Neural cell (in vitro differentiated cells): ENCODE measurements at regions not wholly inside any gene's neighbourhood (a gene's known extent, or its start where the extent isn't known, plus 50 kb on each side); places are given as distances from the start of the nearest gene placed in this dataset.

Experiments used
- H2AFZ ChIP-seq: fragments of 200-600, 300-800 bp; sonication (generic), shearing (Covaris generic); 2 replicates; pipeline ENCODE4 v1.6.0; 2014; ENCODE audit warnings: low read depth, mild to moderate bottlenecking, antibody characterized with exemption, low read length, moderate library complexity
- H3F3A ChIP-seq: fragments of 200-600 bp; shearing (Covaris generic); 2 replicates; pipeline ENCODE4 v1.6.1; 2016; ENCODE audit warnings: mild to moderate bottlenecking, moderate library complexity, mixed read lengths, antibody characterized with exemption, low read length; ENCODE audit not compliant: insufficient read depth, poor library complexity, severe bottlenecking
- H3K27ac ChIP-seq: fragments of 200-600, 300-800 bp; sonication (generic), shearing (Covaris generic); 2 replicates; pipeline ENCODE4 v1.5.1; 2014; ENCODE audit warnings: mild to moderate bottlenecking, low read length, moderate library complexity
- H3K27me3 ChIP-seq: fragments of 300-800, 200-600 bp; sonication (generic), shearing (Covaris generic); 2 replicates; pipeline ENCODE4 v1.6.0; 2014; ENCODE audit warnings: mild to moderate bottlenecking, low read depth, low read length, moderate library complexity; ENCODE audit not compliant: insufficient read depth
- H3K36me3 ChIP-seq: fragments of 300-800, 200-600 bp; sonication (generic), shearing (Covaris generic); 2 replicates; pipeline ENCODE4 v1.5.1; 2014; ENCODE audit warnings: mild to moderate bottlenecking, antibody characterized with exemption, low read length, moderate library complexity; ENCODE audit not compliant: insufficient read depth
- H3K4me2 ChIP-seq: fragments of 300-800, 200-600 bp; sonication (generic), shearing (Covaris generic); 2 replicates; pipeline ENCODE4 v1.6.0; 2014; ENCODE audit warnings: mild to moderate bottlenecking, low read length
- H3K4me3 ChIP-seq: fragments of 300-800, 200-600 bp; sonication (generic), shearing (Covaris generic); 2 replicates; pipeline ENCODE4 v1.5.1; 2014; ENCODE audit warnings: mild to moderate bottlenecking, low read length, moderate library complexity
- H3K79me2 ChIP-seq: fragments of 200-600 bp; shearing (Covaris generic); replicated peaks from 2 replicates; pipeline ENCODE4 v1.6.0; 2014; ENCODE audit warnings: mild to moderate bottlenecking, low read length, moderate library complexity; ENCODE audit not compliant: insufficient read depth
- H3K9ac ChIP-seq: fragments of 300-800, 200-600 bp; sonication (generic), shearing (Covaris generic); 2 replicates; pipeline ENCODE4 v1.6.1; 2016; ENCODE audit warnings: mild to moderate bottlenecking, low read length, mixed read lengths
- H3K9me2 ChIP-seq: fragments of 200-600 bp; shearing (Covaris generic); 2 replicates; pipeline ENCODE4 v1.6.1; 2016; ENCODE audit warnings: mild to moderate bottlenecking, low read length, mixed read lengths; ENCODE audit not compliant: insufficient read depth
- H3K9me3 ChIP-seq: fragments of 200-600, 300-800 bp; sonication (generic), shearing (Covaris generic); 2 replicates; pipeline ENCODE4 v1.6.1; 2016; ENCODE audit warnings: mild to moderate bottlenecking, mixed run types, low read length, moderate library complexity, mixed read lengths
- H4K20me1 ChIP-seq: fragments of 200-600 bp; shearing (Covaris generic); 2 replicates; pipeline ENCODE4 v1.6.1; 2016; ENCODE audit warnings: mild to moderate bottlenecking, mixed run types; ENCODE audit not compliant: insufficient read depth
- EP300 ChIP-seq: fragments of 450-650 bp; conservative IDR thresholded peaks from 2 replicates; pipeline ENCODE4 v1.6.1; 2014; ENCODE audit warnings: antibody characterized with exemption, mild to moderate bottlenecking, moderate library complexity; ENCODE audit not compliant: poor library complexity, severe bottlenecking
- EZH2 ChIP-seq: fragments of 200-600, 300-800 bp; shearing (Covaris generic), sonication (generic); IDR thresholded peaks from 2 replicates; pipeline ENCODE4 v1.6.1; 2014; ENCODE audit warnings: antibody characterized with exemption, low read length, borderline replicate concordance, mild to moderate bottlenecking; ENCODE audit not compliant: insufficient read depth, poor library complexity, severe bottlenecking
- MXI1 ChIP-seq: fragments of 450-650 bp; conservative IDR thresholded peaks from 2 replicates; pipeline ENCODE4 v1.6.1; 2014; ENCODE audit warnings: antibody characterized with exemption, mild to moderate bottlenecking; ENCODE audit not compliant: poor library complexity, severe bottlenecking
- POLR2AphosphoS5 ChIP-seq: IDR thresholded peaks from 2 replicates; pipeline ENCODE4 v1.6.1; 2012
- RAD21 ChIP-seq: fragments of 450-650 bp; conservative IDR thresholded peaks from 2 replicates; pipeline ENCODE4 v1.6.1; 2014; ENCODE audit warnings: antibody characterized with exemption, mild to moderate bottlenecking, moderate library complexity
- SMC3 ChIP-seq: fragments of 450-650 bp; conservative IDR thresholded peaks from 2 replicates; pipeline ENCODE4 v1.6.1; 2014; ENCODE audit warnings: antibody characterized with exemption, mild to moderate bottlenecking, moderate library complexity; ENCODE audit not compliant: poor library complexity
- TAF1 ChIP-seq: IDR thresholded peaks from 2 replicates; pipeline ENCODE4 v1.6.1; 2012; ENCODE audit warnings: low read depth
- TF ChIP-seq, protein P1 (sequence below): fragments of 450-650 bp; IDR thresholded peaks from 2 replicates; pipeline ENCODE4 v1.5.1; 2014; ENCODE audit warnings: antibody characterized with exemption, mild to moderate bottlenecking, moderate library complexity; ENCODE audit not compliant: poor library complexity, severe bottlenecking
- TF ChIP-seq, protein P2 (sequence below): IDR thresholded peaks from 2 replicates; pipeline ENCODE4 v1.6.1; 2012; ENCODE audit warnings: borderline replicate concordance

DNA sequence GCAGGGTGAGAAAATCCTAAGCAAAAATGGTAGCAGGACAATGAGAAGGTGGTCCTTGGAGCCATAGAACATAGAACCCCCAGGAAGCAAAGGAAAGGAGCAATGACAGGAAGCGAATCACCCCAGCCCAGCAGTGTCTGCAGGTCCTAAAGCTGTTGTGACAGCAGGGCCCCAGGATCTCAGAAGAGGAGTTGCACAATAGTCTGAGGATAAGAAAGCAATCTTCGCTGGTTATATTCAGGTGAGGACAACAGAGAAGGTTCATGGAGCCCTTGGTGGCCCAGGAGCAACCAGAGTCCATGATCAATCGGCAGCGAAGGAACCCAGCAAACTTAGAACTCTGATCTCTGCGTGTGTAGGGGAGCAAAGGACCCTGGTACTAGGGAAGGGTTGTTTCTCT lies 234.8 kb upstream of the IRX2 start:
- H3K79me2 ChIP-seq: no peaks in the 10 kb centered on the region
- no peak overlapping the region for H2AFZ ChIP-seq
- H4K20me1 ChIP-seq: no peaks in the 10 kb centered on the region
- no peaks in the 10 kb centered on the region for H3K9me3 ChIP-seq
- H3K36me3 ChIP-seq: no peaks in the 10 kb centered on the region
- no peaks in the 10 kb centered on the region for H3K27me3 ChIP-seq
- no peaks in the 10 kb centered on the region for H3K9me2 ChIP-seq
- H3K4me3 ChIP-seq: no peak overlapping the region
- no peak overlapping the region for H3K27ac ChIP-seq
- no peaks in the 10 kb centered on the region for H3F3A ChIP-seq
- H3K9ac ChIP-seq: no peak overlapping the region
- no peak overlapping the region for H3K4me2 ChIP-seq
- TF ChIP-seq TAF1 (no peak), POLR2AphosphoS5 (no peak)

DNA sequence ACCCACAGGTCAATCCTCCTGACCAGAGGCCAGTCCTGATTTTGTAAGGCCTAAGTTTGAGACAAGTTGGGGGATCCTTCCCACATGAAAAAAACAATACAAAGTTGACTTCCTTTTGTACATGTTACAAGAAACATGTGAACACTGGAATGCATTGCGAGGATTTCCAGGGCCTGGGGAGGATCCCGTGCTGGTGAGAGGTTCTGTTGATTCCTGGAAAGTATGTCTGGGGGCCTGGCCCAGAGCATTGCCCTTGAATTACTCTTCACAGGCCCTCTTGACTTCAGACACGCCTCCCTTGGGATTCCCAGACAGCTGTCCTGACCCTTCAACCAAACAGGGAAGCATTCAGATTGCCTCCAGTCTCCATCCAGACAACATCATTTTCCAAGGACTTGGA lies 234.2 kb upstream of the IRX2 start:
- no peak overlapping the region for H3K27ac ChIP-seq
- H3K79me2 ChIP-seq: no peaks in the 10 kb centered on the region
- TF ChIP-seq TAF1 (no peak), EZH2 (no peak), SMC3 (no peak), POLR2AphosphoS5 (no peak), EP300 (no peak), MXI1 (no peak), RAD21 (no peak)
- TF ChIP-seq, protein P1, sequence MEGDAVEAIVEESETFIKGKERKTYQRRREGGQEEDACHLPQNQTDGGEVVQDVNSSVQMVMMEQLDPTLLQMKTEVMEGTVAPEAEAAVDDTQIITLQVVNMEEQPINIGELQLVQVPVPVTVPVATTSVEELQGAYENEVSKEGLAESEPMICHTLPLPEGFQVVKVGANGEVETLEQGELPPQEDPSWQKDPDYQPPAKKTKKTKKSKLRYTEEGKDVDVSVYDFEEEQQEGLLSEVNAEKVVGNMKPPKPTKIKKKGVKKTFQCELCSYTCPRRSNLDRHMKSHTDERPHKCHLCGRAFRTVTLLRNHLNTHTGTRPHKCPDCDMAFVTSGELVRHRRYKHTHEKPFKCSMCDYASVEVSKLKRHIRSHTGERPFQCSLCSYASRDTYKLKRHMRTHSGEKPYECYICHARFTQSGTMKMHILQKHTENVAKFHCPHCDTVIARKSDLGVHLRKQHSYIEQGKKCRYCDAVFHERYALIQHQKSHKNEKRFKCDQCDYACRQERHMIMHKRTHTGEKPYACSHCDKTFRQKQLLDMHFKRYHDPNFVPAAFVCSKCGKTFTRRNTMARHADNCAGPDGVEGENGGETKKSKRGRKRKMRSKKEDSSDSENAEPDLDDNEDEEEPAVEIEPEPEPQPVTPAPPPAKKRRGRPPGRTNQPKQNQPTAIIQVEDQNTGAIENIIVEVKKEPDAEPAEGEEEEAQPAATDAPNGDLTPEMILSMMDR: no peak
- TF ChIP-seq, protein P2, sequence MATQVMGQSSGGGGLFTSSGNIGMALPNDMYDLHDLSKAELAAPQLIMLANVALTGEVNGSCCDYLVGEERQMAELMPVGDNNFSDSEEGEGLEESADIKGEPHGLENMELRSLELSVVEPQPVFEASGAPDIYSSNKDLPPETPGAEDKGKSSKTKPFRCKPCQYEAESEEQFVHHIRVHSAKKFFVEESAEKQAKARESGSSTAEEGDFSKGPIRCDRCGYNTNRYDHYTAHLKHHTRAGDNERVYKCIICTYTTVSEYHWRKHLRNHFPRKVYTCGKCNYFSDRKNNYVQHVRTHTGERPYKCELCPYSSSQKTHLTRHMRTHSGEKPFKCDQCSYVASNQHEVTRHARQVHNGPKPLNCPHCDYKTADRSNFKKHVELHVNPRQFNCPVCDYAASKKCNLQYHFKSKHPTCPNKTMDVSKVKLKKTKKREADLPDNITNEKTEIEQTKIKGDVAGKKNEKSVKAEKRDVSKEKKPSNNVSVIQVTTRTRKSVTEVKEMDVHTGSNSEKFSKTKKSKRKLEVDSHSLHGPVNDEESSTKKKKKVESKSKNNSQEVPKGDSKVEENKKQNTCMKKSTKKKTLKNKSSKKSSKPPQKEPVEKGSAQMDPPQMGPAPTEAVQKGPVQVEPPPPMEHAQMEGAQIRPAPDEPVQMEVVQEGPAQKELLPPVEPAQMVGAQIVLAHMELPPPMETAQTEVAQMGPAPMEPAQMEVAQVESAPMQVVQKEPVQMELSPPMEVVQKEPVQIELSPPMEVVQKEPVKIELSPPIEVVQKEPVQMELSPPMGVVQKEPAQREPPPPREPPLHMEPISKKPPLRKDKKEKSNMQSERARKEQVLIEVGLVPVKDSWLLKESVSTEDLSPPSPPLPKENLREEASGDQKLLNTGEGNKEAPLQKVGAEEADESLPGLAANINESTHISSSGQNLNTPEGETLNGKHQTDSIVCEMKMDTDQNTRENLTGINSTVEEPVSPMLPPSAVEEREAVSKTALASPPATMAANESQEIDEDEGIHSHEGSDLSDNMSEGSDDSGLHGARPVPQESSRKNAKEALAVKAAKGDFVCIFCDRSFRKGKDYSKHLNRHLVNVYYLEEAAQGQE: no peak
- H3K9me2 ChIP-seq: no peaks in the 10 kb centered on the region
- H3K36me3 ChIP-seq: no peaks in the 10 kb centered on the region
- H2AFZ ChIP-seq: no peak overlapping the region
- no peaks in the 10 kb centered on the region for H4K20me1 ChIP-seq
- H3K27me3 ChIP-seq: no peaks in the 10 kb centered on the region
- no peak overlapping the region for H3K9ac ChIP-seq
- no peaks in the 10 kb centered on the region for H3F3A ChIP-seq
- no peaks in the 10 kb centered on the region for H3K9me3 ChIP-seq
- H3K4me3 ChIP-seq: no peak overlapping the region
- H3K4me2 ChIP-seq: no peak overlapping the region
